ENCODE measurements at regions not wholly inside any gene's neighbourhood (a gene's known extent, or its start where the extent isn't known, plus 50 kb on each side); places are given as distances from the start of the nearest gene placed in this dataset.

DNA sequence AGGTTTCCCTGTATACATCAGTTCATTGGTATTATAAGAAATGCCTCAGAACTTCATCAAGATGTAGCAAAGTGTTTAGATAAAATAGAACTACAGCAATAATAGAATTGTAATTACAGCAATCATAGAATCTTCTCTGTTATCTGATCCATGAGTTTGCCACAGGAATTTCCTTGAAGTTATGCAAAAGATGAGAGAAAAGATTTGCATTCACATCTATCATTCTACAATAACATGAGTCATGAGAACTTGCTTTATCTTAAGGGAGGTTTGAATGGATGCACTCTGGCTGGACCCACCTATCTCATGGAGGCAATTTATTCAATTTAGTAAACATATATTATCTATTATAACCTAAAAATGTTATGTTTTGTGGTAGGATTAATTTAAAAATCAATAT, 329.8 kb upstream of the EPHA7 start:
- POLR2A ChIA-PET (ENCODE audit: partially characterized antibody), result no interaction called here
- no peak overlapping the region for H3K27ac Mint-ChIP-seq
- Histone ChIP-seq H3K4me1 (ENCODE audit: insufficient read depth, low read length) (no peaks in the 10 kb centered on the region), H3K36me3 (ENCODE audit: insufficient read depth, low read length) (no peaks in the 10 kb centered on the region), H3K27me3 (ENCODE audit: insufficient read depth, low read length) (no peaks in the 10 kb centered on the region), H3K27ac (ENCODE audit: low read depth, low read length) (no peak overlapping the region), H3K9me3 (ENCODE audit: control insufficient read depth in 1 of 2, low read length in 2 of 2) (peaks cover 0 to 4% of the 10 kb centered on the region in 2 donors), H3K4me3 (ENCODE audit: low read length in 2 of 2) (no peak overlapping the region)
- H3K27me3 Mint-ChIP-seq, result no peaks in the 10 kb centered on the region
- intact Hi-C loops (cut with micrococcal nuclease), result no loop called here
- no peaks in the 10 kb centered on the region for H3K36me3 Mint-ChIP-seq
- CTCF ChIA-PET (ENCODE audit: partially characterized antibody), result no interaction called here
- H3K4me3 Mint-ChIP-seq, result no peak overlapping the region
- no peak for DNase-seq
- H3K4me1 Mint-ChIP-seq, result no peaks in the 10 kb centered on the region
- H3K9me3 Mint-ChIP-seq, result peaks cover 0 to 14% (median 3%) of the 10 kb centered on the region in 8 donors

DNA sequence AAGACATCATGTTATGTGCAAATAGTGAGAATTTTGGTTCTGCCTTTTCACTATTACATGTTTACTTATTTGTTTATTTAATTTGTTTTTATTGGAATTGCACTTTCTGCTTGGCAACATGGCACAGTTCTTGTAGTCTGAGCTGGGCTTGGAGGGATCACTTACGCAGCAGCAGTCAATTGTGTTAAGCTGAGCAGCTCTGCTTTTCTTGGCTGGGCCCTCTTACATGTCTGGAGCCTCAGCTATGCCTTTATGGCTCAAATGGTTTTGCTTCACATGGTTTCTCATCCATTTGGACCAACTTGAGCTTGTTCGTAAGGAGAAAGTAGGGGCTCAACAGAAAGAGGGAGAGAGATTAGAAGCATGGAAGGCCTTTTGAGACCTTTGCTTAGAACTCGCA, 327.5 kb upstream of the EPHA7 start:
- Mint-ChIP-seq H3K4me1 (no peaks in the 10 kb centered on the region), H3K27ac (no peak overlapping the region)
- H3K27me3 ChIP-seq (ENCODE audit: insufficient read depth, low read length), result no peaks in the 10 kb centered on the region

DNA sequence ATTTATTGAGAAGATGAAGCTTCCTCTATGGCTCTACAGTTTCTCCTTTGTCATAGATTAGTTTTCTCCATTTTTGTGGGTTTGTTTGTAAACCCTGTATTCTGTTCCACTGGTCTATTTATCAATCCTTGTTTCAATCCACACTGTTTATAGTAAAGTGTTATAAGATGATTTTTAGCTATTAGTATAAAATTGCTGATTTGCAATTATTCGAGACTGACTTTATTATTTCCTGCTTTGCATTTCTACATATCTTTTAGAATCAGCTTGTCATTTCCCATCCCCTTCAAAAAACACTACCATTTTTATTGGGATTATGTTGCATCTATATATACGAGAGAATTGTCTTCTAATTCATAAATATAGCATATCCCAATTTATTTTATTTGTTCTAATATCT, 325.9 kb upstream of the EPHA7 start:
- CTCF ChIA-PET (ENCODE audit: partially characterized antibody), result no interaction called here

More for the DNA sequence above, 327.5 kb upstream of the EPHA7 start:
- CTCF ChIA-PET (ENCODE audit: partially characterized antibody), result no interaction called here
- no peaks in the 10 kb centered on the region for H3K36me3 Mint-ChIP-seq
- Histone ChIP-seq H3K9me3 (ENCODE audit: control insufficient read depth in 1 of 2, low read length in 2 of 2) (peaks cover 0 to 4% of the 10 kb centered on the region in 2 donors), H3K36me3 (ENCODE audit: insufficient read depth, low read length) (no peaks in the 10 kb centered on the region), H3K27ac (ENCODE audit: low read depth, low read length) (no peak overlapping the region), H3K4me3 (ENCODE audit: low read length in 2 of 2) (no peak overlapping the region), H3K4me1 (ENCODE audit: insufficient read depth, low read length) (no peaks in the 10 kb centered on the region)
- no peak for DNase-seq
- H3K9me3 Mint-ChIP-seq, result peaks cover 0 to 10% (median 4%) of the 10 kb centered on the region in 8 donors
- POLR2A ChIA-PET (ENCODE audit: partially characterized antibody), result no interaction called here
- no peaks in the 10 kb centered on the region for H3K27me3 Mint-ChIP-seq
- intact Hi-C loops (cut with micrococcal nuclease), result no loop called here
- H3K4me3 Mint-ChIP-seq, result no peak overlapping the region

DNA sequence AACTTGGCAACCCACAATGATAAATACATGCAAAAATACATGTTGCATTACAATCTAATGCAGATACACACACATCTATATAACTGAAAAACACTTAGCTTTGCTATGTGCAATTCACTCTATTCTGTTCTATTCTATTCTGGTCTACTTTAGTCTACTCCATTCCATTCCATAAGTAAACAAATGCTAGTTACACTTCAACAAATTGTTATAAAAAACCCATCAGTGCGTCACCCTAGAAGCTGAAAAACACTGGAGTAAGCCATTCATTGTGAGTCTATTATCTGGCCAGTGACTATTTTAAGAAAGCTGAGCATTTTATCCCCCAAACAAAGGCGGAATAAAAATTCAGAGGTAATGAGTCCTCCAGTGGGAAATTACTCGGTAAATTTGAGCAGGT, 315.7 kb upstream of the EPHA7 start:
- ChIA-PET POLR2A (ENCODE audit: partially characterized antibody) (no interaction called here), CTCF (ENCODE audit: partially characterized antibody) (no interaction called here)
- no peak overlapping the region for H3K27ac ChIP-seq (ENCODE audit: low read depth, low read length)
- intact Hi-C loops (cut with micrococcal nuclease), result no loop called here
- Mint-ChIP-seq H3K4me1 (no peaks in the 10 kb centered on the region), H3K9me3 (peaks cover 0 to 6% (median 3%) of the 10 kb centered on the region in 8 donors), H3K27ac (no peak overlapping the region), H3K4me3 (no peak overlapping the region), H3K36me3 (no peaks in the 10 kb centered on the region), H3K27me3 (no peaks in the 10 kb centered on the region)
- no peak overlapping the region for H3K4me3 ChIP-seq (ENCODE audit: low read length in 2 of 2)
- no peaks in the 10 kb centered on the region for H3K27me3 ChIP-seq (ENCODE audit: insufficient read depth, low read length)
- DNase-seq, result no peak
- no peaks in the 10 kb centered on the region for H3K36me3 ChIP-seq (ENCODE audit: insufficient read depth, low read length)
- no peaks in the 10 kb centered on the region for H3K9me3 ChIP-seq (ENCODE audit: control insufficient read depth in 1 of 2, low read length in 2 of 2)
- no peaks in the 10 kb centered on the region for H3K4me1 ChIP-seq (ENCODE audit: insufficient read depth, low read length)

More for the DNA sequence above, 325.9 kb upstream of the EPHA7 start:
- no peak overlapping the region for H3K4me3 ChIP-seq (ENCODE audit: low read length in 2 of 2)
- no peaks in the 10 kb centered on the region for H3K4me1 Mint-ChIP-seq
- H3K27me3 Mint-ChIP-seq, result no peaks in the 10 kb centered on the region
- no peak for DNase-seq
- no peaks in the 10 kb centered on the region for H3K36me3 Mint-ChIP-seq
- H3K4me3 Mint-ChIP-seq, result no peak overlapping the region
- intact Hi-C loops (cut with micrococcal nuclease), result no loop called here
- H3K27me3 ChIP-seq (ENCODE audit: insufficient read depth, low read length), result no peaks in the 10 kb centered on the region
- no peaks in the 10 kb centered on the region for H3K36me3 ChIP-seq (ENCODE audit: insufficient read depth, low read length)
- H3K9me3 Mint-ChIP-seq, result peaks cover 0 to 12% (median 4%) of the 10 kb centered on the region in 8 donors
- no peak overlapping the region for H3K27ac ChIP-seq (ENCODE audit: low read depth, low read length)
- POLR2A ChIA-PET (ENCODE audit: partially characterized antibody), result no interaction called here
- H3K27ac Mint-ChIP-seq, result no peak overlapping the region
- H3K4me1 ChIP-seq (ENCODE audit: insufficient read depth, low read length), result no peaks in the 10 kb centered on the region
- H3K9me3 ChIP-seq (ENCODE audit: control insufficient read depth in 1 of 2, low read length in 2 of 2), result peaks cover 0 to 8% of the 10 kb centered on the region in 2 donors

DNA sequence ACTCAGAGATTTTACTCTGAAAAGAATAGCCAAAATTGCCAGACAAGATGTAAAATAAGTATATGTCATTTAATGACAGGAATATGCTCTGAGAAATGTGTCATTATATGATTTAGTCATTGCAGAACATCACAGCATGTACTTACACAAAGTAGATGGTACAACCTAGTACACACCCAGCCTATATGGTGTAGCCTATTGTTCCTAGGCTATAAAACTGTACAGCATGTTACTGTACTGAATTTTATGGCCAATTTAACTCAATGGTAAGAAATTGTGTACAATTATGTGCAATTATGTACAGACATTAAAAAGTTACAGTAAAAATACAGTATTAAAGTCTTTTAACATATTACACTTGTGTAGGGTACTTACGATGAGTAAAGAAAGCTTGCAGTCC, 311.9 kb upstream of the EPHA7 start:
- no peaks in the 10 kb centered on the region for H3K36me3 ChIP-seq (ENCODE audit: insufficient read depth, low read length)
- H3K9me3 Mint-ChIP-seq, result peaks cover 0 to 6% (median 3%) of the 10 kb centered on the region in 8 donors

DNA sequence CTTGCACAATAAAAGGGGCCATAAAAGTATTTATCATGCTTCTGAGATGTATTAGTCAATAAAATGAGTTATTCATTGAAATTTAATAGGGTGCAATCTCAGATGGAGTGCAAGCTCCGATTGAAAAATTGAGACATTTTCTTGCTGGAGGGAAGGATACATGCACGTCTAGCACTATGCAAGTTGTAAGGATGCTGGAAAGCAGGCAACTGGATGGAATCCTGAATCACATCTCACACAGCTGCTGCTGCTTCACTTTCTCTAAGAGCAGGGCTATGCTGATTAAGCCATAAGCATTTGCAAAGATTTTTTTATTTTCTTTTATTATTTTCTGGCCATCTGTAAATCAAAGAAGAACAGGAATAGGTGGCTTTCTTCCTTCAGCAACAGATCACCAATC, 308.8 kb upstream of the EPHA7 start:
- intact Hi-C loops (cut with micrococcal nuclease), result no loop called here
- no peaks in the 10 kb centered on the region for H3K27me3 ChIP-seq (ENCODE audit: insufficient read depth, low read length)
- no peak overlapping the region for H3K27ac Mint-ChIP-seq
- no peaks in the 10 kb centered on the region for H3K9me3 ChIP-seq (ENCODE audit: control insufficient read depth in 1 of 2, low read length in 2 of 2)
- no peaks in the 10 kb centered on the region for H3K4me1 ChIP-seq (ENCODE audit: insufficient read depth, low read length)
- ChIA-PET CTCF (ENCODE audit: partially characterized antibody) (no interaction called here), POLR2A (ENCODE audit: partially characterized antibody) (no interaction called here)
- H3K9me3 Mint-ChIP-seq, result peaks cover 0 to 7% (median 4%) of the 10 kb centered on the region in 8 donors
- H3K27me3 Mint-ChIP-seq, result no peaks in the 10 kb centered on the region
- no peak for DNase-seq
- no peaks in the 10 kb centered on the region for H3K36me3 Mint-ChIP-seq
- H3K4me1 Mint-ChIP-seq, result peaks cover 0 to 1% (median 0%) of the 10 kb centered on the region in 4 donors
- no peak overlapping the region for H3K27ac ChIP-seq (ENCODE audit: low read depth, low read length)
- no peaks in the 10 kb centered on the region for H3K36me3 ChIP-seq (ENCODE audit: insufficient read depth, low read length)
- no peak overlapping the region for H3K4me3 ChIP-seq (ENCODE audit: low read length in 2 of 2)
- no peak overlapping the region for H3K4me3 Mint-ChIP-seq

More for the DNA sequence above, 311.9 kb upstream of the EPHA7 start:
- H3K4me1 ChIP-seq (ENCODE audit: insufficient read depth, low read length), result no peaks in the 10 kb centered on the region
- intact Hi-C loops (cut with micrococcal nuclease), result no loop called here
- POLR2A ChIA-PET (ENCODE audit: partially characterized antibody), result no interaction called here
- H3K9me3 ChIP-seq (ENCODE audit: control insufficient read depth in 1 of 2, low read length in 2 of 2), result no peaks in the 10 kb centered on the region
- H3K27ac Mint-ChIP-seq, result no peak overlapping the region
- DNase-seq, result no peak
- H3K36me3 Mint-ChIP-seq, result no peaks in the 10 kb centered on the region
- CTCF ChIA-PET (ENCODE audit: partially characterized antibody), result no interaction called here
- H3K27ac ChIP-seq (ENCODE audit: low read depth, low read length), result no peak overlapping the region
- H3K4me3 ChIP-seq (ENCODE audit: low read length in 2 of 2), result no peak overlapping the region
- no peak overlapping the region for H3K4me3 Mint-ChIP-seq
- H3K27me3 ChIP-seq (ENCODE audit: insufficient read depth, low read length), result no peaks in the 10 kb centered on the region
- H3K27me3 Mint-ChIP-seq, result no peaks in the 10 kb centered on the region
- H3K4me1 Mint-ChIP-seq, result peaks cover 0 to 1% (median 0%) of the 10 kb centered on the region in 4 donors

DNA sequence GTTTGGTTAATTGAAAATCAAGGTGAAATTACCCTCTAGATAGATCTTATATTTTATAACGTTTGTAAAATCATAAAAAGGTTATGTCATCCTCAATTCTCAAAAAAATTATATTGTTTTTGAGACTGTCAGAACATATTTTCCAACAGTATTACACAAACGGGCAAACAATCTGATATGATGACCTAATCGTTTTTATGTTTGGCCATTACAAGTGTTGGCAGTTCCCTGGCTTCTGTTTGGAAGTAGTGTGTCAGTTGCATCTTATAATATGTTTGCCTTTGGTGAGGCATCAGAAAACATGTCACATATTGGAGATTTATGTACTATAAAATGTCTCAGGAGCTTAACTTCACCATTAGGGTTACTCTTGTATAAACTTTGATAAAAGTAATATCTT, 308.1 kb upstream of the EPHA7 start:
- Histone ChIP-seq H3K27ac (ENCODE audit: low read depth, low read length) (no peak overlapping the region), H3K9me3 (ENCODE audit: control insufficient read depth in 1 of 2, low read length in 2 of 2) (no peaks in the 10 kb centered on the region), H3K4me1 (ENCODE audit: insufficient read depth, low read length) (no peaks in the 10 kb centered on the region), H3K27me3 (ENCODE audit: insufficient read depth, low read length) (no peaks in the 10 kb centered on the region), H3K4me3 (ENCODE audit: low read length in 2 of 2) (no peak overlapping the region), H3K36me3 (ENCODE audit: insufficient read depth, low read length) (no peaks in the 10 kb centered on the region)
- Mint-ChIP-seq H3K27me3 (no peaks in the 10 kb centered on the region), H3K9me3 (peaks cover 0 to 7% (median 4%) of the 10 kb centered on the region in 8 donors), H3K27ac (no peak overlapping the region), H3K4me3 (no peak overlapping the region), H3K4me1 (peaks cover 0 to 1% (median 0%) of the 10 kb centered on the region in 4 donors), H3K36me3 (no peaks in the 10 kb centered on the region)
- ChIA-PET CTCF (ENCODE audit: partially characterized antibody) (no interaction called here), POLR2A (ENCODE audit: partially characterized antibody) (no interaction called here)
- no peak for DNase-seq
- intact Hi-C loops (cut with micrococcal nuclease), result no loop called here

DNA sequence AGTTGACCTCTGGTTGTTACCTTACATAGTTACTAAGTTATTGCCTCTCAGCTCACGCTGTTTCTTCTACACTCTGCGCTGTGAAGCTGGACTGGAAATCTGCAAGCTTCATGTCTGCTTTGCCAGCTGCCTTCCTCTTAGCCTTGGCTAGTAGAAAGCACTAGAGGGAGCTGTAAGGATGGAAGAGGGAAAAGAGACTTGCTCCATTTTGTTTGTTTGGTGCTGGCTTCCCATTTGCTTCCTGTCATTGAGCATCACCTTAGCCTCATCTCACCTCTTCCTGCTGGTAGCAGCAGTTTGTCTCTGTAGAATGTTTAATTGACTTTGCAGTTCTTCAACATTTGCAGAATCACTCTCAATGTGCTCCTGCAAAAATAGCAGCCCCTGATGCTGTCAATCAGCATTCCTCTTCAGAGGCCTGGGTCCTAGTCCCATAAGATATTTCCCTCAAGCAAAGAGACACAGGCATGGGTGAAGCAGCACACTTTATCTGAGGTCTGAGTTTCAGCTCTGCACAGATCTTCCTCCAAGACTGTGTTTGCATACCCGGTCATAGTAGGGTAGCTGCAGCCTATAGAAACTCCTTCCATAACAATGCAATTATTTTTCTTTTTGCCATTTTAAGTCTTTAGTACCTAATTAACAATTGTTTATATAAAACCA, 302.2 kb upstream of the EPHA7 start:
- Histone ChIP-seq H3K36me3 (ENCODE audit: insufficient read depth, low read length) (no peaks in the 10 kb centered on the region), H3K27ac (ENCODE audit: low read depth, low read length) (no peak overlapping the region), H3K4me1 (ENCODE audit: insufficient read depth, low read length) (no peaks in the 10 kb centered on the region), H3K27me3 (ENCODE audit: insufficient read depth, low read length) (no peaks in the 10 kb centered on the region), H3K4me3 (ENCODE audit: low read length in 2 of 2) (no peak overlapping the region), H3K9me3 (ENCODE audit: control insufficient read depth in 1 of 2, low read length in 2 of 2) (no peaks in the 10 kb centered on the region)
- CTCF ChIA-PET (ENCODE audit: partially characterized antibody), result no interaction called here
- Mint-ChIP-seq H3K4me3 (no peak overlapping the region), H3K27me3 (no peaks in the 10 kb centered on the region), H3K36me3 (no peaks in the 10 kb centered on the region), H3K4me1 (no peaks in the 10 kb centered on the region), H3K9me3 (peaks cover 4 to 10% (median 7%) of the 10 kb centered on the region in 8 donors), H3K27ac (no peak overlapping the region)
- intact Hi-C loops (cut with micrococcal nuclease), result no loop called here
- POLR2A ChIA-PET (ENCODE audit: partially characterized antibody), result no interaction called here
- DNase-seq, result no peak

All from CD4-positive, alpha-beta memory T cell (primary cell).